ENCODE measurements at regions not wholly inside any gene's neighbourhood (a gene's known extent, or its start where the extent isn't known, plus 50 kb on each side); places are given as distances from the start of the nearest gene placed in this dataset.

DNA sequence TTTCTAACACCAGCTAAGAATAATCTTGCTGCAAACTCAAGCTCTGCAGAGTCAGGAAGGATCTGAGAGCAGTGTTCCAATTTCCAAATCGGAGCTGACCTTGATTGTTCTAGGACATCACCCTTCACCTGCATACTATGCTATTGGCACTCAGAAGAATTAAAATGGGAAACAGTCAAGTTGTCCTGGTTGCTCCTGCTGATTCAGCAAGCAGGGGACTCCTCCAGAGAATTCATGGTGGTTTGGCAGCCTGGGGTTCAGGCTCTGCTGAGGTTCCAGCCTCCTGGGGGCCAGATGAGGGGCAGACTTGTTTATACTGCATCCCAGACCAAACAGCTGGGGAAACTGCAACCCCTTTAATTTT is 213.7 kb upstream of the ADAMTS9 start:
- TF ChIP-seq, protein P1, sequence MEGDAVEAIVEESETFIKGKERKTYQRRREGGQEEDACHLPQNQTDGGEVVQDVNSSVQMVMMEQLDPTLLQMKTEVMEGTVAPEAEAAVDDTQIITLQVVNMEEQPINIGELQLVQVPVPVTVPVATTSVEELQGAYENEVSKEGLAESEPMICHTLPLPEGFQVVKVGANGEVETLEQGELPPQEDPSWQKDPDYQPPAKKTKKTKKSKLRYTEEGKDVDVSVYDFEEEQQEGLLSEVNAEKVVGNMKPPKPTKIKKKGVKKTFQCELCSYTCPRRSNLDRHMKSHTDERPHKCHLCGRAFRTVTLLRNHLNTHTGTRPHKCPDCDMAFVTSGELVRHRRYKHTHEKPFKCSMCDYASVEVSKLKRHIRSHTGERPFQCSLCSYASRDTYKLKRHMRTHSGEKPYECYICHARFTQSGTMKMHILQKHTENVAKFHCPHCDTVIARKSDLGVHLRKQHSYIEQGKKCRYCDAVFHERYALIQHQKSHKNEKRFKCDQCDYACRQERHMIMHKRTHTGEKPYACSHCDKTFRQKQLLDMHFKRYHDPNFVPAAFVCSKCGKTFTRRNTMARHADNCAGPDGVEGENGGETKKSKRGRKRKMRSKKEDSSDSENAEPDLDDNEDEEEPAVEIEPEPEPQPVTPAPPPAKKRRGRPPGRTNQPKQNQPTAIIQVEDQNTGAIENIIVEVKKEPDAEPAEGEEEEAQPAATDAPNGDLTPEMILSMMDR (IDR thresholded peaks at IDR 0.05), result no peak
- no peak for TF ChIP-seq POLR2A (IDR thresholded peaks at IDR 0.05)

Measured in thyroid gland (tissue), 4 donors.